ENCODE measurements at regions not wholly inside any gene's neighbourhood (a gene's known extent, or its start where the extent isn't known, plus 50 kb on each side); places are given as distances from the start of the nearest gene placed in this dataset.

DNA sequence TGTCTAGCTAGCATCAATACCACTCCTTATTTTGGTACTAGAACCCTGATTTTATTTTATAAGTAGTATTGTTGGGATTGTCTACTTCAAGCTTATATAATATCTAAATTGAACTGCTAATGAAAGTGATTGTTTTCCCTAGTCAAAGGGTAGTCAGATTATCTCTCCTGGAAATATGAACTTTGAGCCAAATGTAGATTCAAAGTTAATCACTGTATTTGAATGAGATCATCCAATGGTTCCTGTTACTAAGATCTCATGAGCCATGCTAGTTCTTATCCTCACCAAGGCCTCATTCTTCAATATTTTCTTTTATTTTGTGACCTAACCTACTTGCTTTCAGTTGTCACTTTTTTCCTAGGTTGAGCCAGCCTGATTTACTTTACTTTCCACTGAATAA lies 276.7 kb downstream of the RASSF9 start (continued):
- TF ChIP-seq BRCA1 (IDR thresholded peaks at IDR 0.05; ENCODE audit: low read depth, low read length) (no peak), GABPA (IDR thresholded peaks at IDR 0.05; ENCODE audit: borderline replicate concordance, insufficient read depth, low read length) (no peak), SUZ12 (IDR thresholded peaks at IDR 0.05; ENCODE audit: low read length) (no peak), RFX5 (IDR thresholded peaks at IDR 0.05; ENCODE audit: borderline replicate concordance, low read depth, low read length) (no peak), POLR2A (IDR thresholded peaks at IDR 0.05; ENCODE audit: control extremely low read depth in 1 of 2, low read depth in 2 of 2, low read length in 2 of 2) (no peak), KDM1A (IDR thresholded peaks at IDR 0.05; ENCODE audit: borderline replicate concordance, low read length) (no peak), SRF (IDR thresholded peaks at IDR 0.05; ENCODE audit: low read depth, low read length) (no peak)
